Type B pancreatic cell (in vitro differentiated cells): ENCODE measurements at regions not wholly inside any gene's neighbourhood (a gene's known extent, or its start where the extent isn't known, plus 50 kb on each side); places are given as distances from the start of the nearest gene placed in this dataset.
"Not testable (repeated sequence)": the region's sequence is repeated elsewhere in the genome, so short reads cannot be mapped to it uniquely, and the experiment has no call there.

Experiments used
- DNase-seq: peaks from one replicate; pipeline ENCODE4 v3.0.0; 2021; ENCODE audit warnings: mixed read lengths; ENCODE audit not compliant: unreplicated experiment; ENCODE audit errors: extremely low spot score
- H3K27ac Mint-ChIP-seq: 2 replicates; pipeline ENCODE4 v1.8.0; 2021; ENCODE audit warnings: mild to moderate bottlenecking, mixed read lengths
- H3K27me3 Mint-ChIP-seq: 2 replicates; pipeline ENCODE4 v1.8.0; 2021; ENCODE audit warnings: mixed read lengths
- H3K36me3 Mint-ChIP-seq: 2 replicates; pipeline ENCODE4 v1.8.0; 2021; ENCODE audit warnings: mixed read lengths
- H3K4me1 Mint-ChIP-seq: one replicate; pipeline ENCODE4 v1.8.0; 2021; ENCODE audit warnings: mixed read lengths; ENCODE audit not compliant: unreplicated experiment
- H3K4me3 Mint-ChIP-seq: 2 replicates; pipeline ENCODE4 v1.8.0; 2021; ENCODE audit warnings: mild to moderate bottlenecking, mixed read lengths
- H3K9me3 Mint-ChIP-seq: 2 replicates; pipeline ENCODE4 v1.8.0; 2021; ENCODE audit warnings: mixed read lengths
- TF ChIP-seq, protein P1 (sequence below): fragments of 200-600 bp; sonication (generic); conservative IDR thresholded peaks from 2 replicates; pipeline ENCODE4 v1.5.0; 2021; ENCODE audit warnings: antibody characterized with exemption, mild to moderate bottlenecking

- no peak for DNase-seq
- no peak overlapping the region for H3K27ac Mint-ChIP-seq
- no peak overlapping the region for H3K4me3 Mint-ChIP-seq
- no peaks in the 10 kb centered on the region for H3K27me3 Mint-ChIP-seq
- H3K9me3 Mint-ChIP-seq, result peaks cover 9% of the 10 kb centered on the region
- TF ChIP-seq, protein P1, sequence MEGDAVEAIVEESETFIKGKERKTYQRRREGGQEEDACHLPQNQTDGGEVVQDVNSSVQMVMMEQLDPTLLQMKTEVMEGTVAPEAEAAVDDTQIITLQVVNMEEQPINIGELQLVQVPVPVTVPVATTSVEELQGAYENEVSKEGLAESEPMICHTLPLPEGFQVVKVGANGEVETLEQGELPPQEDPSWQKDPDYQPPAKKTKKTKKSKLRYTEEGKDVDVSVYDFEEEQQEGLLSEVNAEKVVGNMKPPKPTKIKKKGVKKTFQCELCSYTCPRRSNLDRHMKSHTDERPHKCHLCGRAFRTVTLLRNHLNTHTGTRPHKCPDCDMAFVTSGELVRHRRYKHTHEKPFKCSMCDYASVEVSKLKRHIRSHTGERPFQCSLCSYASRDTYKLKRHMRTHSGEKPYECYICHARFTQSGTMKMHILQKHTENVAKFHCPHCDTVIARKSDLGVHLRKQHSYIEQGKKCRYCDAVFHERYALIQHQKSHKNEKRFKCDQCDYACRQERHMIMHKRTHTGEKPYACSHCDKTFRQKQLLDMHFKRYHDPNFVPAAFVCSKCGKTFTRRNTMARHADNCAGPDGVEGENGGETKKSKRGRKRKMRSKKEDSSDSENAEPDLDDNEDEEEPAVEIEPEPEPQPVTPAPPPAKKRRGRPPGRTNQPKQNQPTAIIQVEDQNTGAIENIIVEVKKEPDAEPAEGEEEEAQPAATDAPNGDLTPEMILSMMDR, result no peak
- H3K4me1 Mint-ChIP-seq, result no peaks in the 10 kb centered on the region
- H3K36me3 Mint-ChIP-seq, result no peaks in the 10 kb centered on the region
These were observed 1091.9 kb upstream of the FANCL start for GRCh38 chr2:59333007-59333406.

DNA sequence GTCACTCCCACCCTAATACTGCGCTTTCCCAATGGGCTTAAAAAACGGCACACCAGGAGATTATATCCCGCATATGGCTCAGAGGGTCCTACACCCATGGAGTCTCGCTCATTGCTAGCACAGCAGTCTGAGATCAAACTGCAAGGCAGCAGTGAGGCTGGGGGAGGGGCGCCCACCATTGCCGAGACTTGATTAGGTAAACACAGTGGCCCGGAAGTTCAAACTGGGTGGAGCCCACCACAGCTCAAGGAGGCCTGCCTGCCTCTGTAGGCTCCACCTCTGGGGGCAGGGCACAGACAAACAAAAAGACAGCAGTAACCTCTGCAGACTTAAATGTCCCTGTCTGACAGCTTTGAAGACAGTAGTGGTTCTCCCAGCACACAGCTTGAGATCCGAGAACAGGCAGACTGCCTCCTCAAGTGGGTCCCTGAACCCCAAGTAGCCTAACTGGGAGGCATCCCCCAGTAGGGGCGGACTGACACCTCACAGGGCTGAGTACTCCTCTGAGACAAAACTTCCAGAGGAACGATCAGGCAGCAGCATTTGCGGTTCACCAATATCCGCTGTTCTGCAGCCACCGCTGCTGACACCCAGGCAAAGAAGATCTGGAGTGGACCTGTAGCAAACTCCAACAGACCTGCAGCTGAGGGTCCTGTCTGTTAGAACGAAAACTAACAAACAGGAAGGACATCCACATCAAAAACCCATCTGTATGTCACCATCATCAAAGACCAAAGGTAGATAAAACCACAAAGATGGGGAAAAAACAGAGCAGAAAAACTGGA is 1085.6 kb upstream of the FANCL start:
- H3K27me3 Mint-ChIP-seq, H3K4me3 Mint-ChIP-seq, H3K27ac Mint-ChIP-seq, DNase-seq, H3K4me1 Mint-ChIP-seq, H3K36me3 Mint-ChIP-seq, H3K9me3 Mint-ChIP-seq: not testable (repeated sequence)

GRCh38 chr2:59322870-59323269 is 1081.7 kb upstream of the FANCL start:
- no peak overlapping the region for H3K27ac Mint-ChIP-seq
- no peaks in the 10 kb centered on the region for H3K9me3 Mint-ChIP-seq
- H3K27me3 Mint-ChIP-seq, result no peaks in the 10 kb centered on the region
- H3K4me3 Mint-ChIP-seq, result no peak overlapping the region
- TF ChIP-seq, protein P1, result no peak
- DNase-seq, result no peak
- no peaks in the 10 kb centered on the region for H3K36me3 Mint-ChIP-seq
- H3K4me1 Mint-ChIP-seq, result no peaks in the 10 kb centered on the region

DNA sequence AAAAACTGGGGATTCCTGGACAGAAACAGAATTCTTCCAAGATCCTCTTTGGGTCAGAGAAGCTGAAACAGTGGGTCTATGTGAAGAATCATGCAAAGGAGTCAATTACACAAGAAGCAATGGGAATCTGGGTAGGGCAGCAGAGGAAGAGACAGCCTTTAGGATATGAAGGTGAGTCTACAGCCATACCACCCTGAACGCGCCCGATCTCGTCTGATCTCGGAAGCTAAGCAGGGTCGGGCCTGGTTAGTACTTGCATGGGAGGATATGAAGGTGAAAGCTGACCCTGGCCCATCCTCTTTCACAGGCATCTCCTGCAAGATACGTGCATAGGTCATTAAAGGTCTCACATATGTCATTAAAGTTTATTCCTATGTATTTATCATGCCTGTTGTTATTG is 1080.9 kb upstream of the FANCL start:
- no peaks in the 10 kb centered on the region for H3K27me3 Mint-ChIP-seq
- H3K27ac Mint-ChIP-seq, result no peak overlapping the region
- H3K4me1 Mint-ChIP-seq, result no peaks in the 10 kb centered on the region
- H3K9me3 Mint-ChIP-seq, result no peaks in the 10 kb centered on the region
- DNase-seq, result no peak
- TF ChIP-seq, protein P1, result no peak
- no peaks in the 10 kb centered on the region for H3K36me3 Mint-ChIP-seq
- H3K4me3 Mint-ChIP-seq, result no peak overlapping the region

DNA sequence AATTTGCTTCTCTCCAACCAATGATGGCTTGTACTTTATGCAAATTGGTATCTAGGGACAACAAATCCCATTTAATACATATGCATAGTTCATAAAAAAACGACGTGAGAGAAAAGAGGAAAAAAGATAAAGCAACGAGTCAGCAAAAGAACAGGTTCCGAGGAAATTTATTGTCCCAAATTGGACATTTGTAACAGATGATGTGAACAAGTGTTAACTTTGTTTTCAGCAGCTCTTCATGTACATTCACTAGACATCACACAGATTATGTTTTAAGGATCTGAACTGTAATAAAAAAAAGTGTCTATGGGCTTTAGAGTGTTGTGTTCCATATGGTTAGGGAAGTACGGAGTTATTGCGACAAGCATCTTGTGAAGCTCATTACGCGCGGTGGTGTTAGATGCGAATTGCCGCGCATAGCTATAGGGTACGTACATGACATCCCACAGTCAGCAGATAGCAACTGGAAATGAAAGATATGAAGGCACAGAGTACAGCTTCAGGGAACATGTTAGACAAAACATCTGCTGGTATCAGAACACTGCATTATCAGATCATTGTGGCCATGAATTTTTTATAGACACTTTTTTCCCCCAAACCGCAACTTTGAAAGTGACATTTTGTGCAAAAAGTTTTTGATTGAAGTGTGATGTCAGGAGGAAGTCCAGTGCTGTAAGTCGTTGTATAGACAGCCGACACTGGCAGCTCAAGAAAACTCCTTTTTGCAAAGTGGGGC is 1073.1 kb upstream of the FANCL start:
- H3K27me3 Mint-ChIP-seq, result peaks cover 3% of the 10 kb centered on the region
- no peak overlapping the region for H3K27ac Mint-ChIP-seq
- no peak for DNase-seq
- H3K36me3 Mint-ChIP-seq, result no peaks in the 10 kb centered on the region
- no peak overlapping the region for H3K4me3 Mint-ChIP-seq
- no peaks in the 10 kb centered on the region for H3K9me3 Mint-ChIP-seq
- TF ChIP-seq, protein P1, result no peak
- H3K4me1 Mint-ChIP-seq, result no peaks in the 10 kb centered on the region
